H9 (cell line): ENCODE measurements at regions not wholly inside any gene's neighbourhood (a gene's known extent, or its start where the extent isn't known, plus 50 kb on each side); places are given as distances from the start of the nearest gene placed in this dataset.

Experiments
- DNase-seq: peaks from one replicate; pipeline ENCODE4 v3.0.0-alpha.2; 2017
- H2AFZ ChIP-seq: one replicate; pipeline ENCODE4 v1.6.1; 2013; ENCODE audit warnings: mild to moderate bottlenecking, low read length, control low read depth, moderate library complexity
- H2AK5ac ChIP-seq: 2 replicates; pipeline ENCODE4 v1.6.1; 2013; ENCODE audit warnings: low read length, control low read depth, mixed read lengths; ENCODE audit not compliant: insufficient read length
- H2BK120ac ChIP-seq: one replicate; pipeline ENCODE4 v1.6.1; 2013; ENCODE audit warnings: low read depth, mild to moderate bottlenecking, low read length, control low read depth, inconsistent platforms; ENCODE audit not compliant: poor library complexity, severe bottlenecking
- H2BK12ac ChIP-seq: 2 replicates; pipeline ENCODE4 v1.6.1; 2013; ENCODE audit warnings: low read length, control low read depth, mixed read lengths, low read depth; ENCODE audit not compliant: insufficient read length
- H2BK15ac ChIP-seq: 2 replicates; pipeline ENCODE4 v1.6.1; 2013; ENCODE audit warnings: low read depth, low read length, control low read depth
- H2BK20ac ChIP-seq: one replicate; pipeline ENCODE4 v1.6.1; 2013; ENCODE audit warnings: low read depth, mild to moderate bottlenecking, low read length, control low read depth, inconsistent platforms; ENCODE audit not compliant: poor library complexity, severe bottlenecking
- H2BK5ac ChIP-seq: 2 replicates; pipeline ENCODE4 v1.6.1; 2013; ENCODE audit warnings: low read length, control low read depth, mixed read lengths; ENCODE audit not compliant: insufficient read length
- H3K14ac ChIP-seq: 2 replicates; pipeline ENCODE4 v1.6.1; 2013; ENCODE audit warnings: low read length, control low read depth; ENCODE audit not compliant: insufficient read depth
- H3K18ac ChIP-seq: 2 replicates; pipeline ENCODE4 v1.6.1; 2013; ENCODE audit warnings: low read depth, mild to moderate bottlenecking, mixed read lengths, low read length, control low read depth; ENCODE audit not compliant: insufficient read length
- H3K23ac ChIP-seq: 2 replicates; pipeline ENCODE4 v1.6.1; 2013; ENCODE audit warnings: low read length, control low read depth, mixed read lengths, low read depth; ENCODE audit not compliant: insufficient read length
- H3K23me2 ChIP-seq: 2 replicates; pipeline ENCODE4 v1.6.1; 2013; ENCODE audit warnings: low read depth, mild to moderate bottlenecking, mixed read lengths, low read length, control low read depth; ENCODE audit not compliant: insufficient read length, poor library complexity, severe bottlenecking
- H3K27ac ChIP-seq: 2 replicates; pipeline ENCODE4 v1.5.1; 2013; ENCODE audit warnings: low read length, control low read depth, mixed read lengths, low read depth; ENCODE audit not compliant: insufficient read length
- H3K27me3 ChIP-seq: 2 replicates; pipeline ENCODE4 v1.6.1; 2013; ENCODE audit warnings: low read length, control low read depth, inconsistent platforms; ENCODE audit not compliant: insufficient read depth
- H3K4ac ChIP-seq: 2 replicates; pipeline ENCODE4 v1.6.1; 2013; ENCODE audit warnings: low read depth, mild to moderate bottlenecking, control low read depth, inconsistent platforms, low read length, moderate library complexity
- H3K4me1 ChIP-seq: 2 replicates; pipeline ENCODE4 v1.6.1; 2013; ENCODE audit warnings: low read length, control low read depth, inconsistent platforms; ENCODE audit not compliant: insufficient read depth
- H3K4me2 ChIP-seq: 2 replicates; pipeline ENCODE4 v1.6.1; 2013; ENCODE audit warnings: low read length, control low read depth, mixed read lengths; ENCODE audit not compliant: insufficient read length, insufficient read depth
- H3K56ac ChIP-seq: 2 replicates; pipeline ENCODE4 v1.6.1; 2013; ENCODE audit warnings: low read depth, mild to moderate bottlenecking, mixed read lengths, low read length, control low read depth; ENCODE audit not compliant: insufficient read length
- H3K79me1 ChIP-seq: 2 replicates; pipeline ENCODE4 v1.6.1; 2013; ENCODE audit warnings: low read depth, mild to moderate bottlenecking, moderate library complexity, low read length, control low read depth, inconsistent platforms; ENCODE audit not compliant: insufficient read depth, poor library complexity, severe bottlenecking
- H3K79me2 ChIP-seq: 2 replicates; pipeline ENCODE4 v1.6.1; 2013; ENCODE audit warnings: low read length, control low read depth, inconsistent platforms; ENCODE audit not compliant: insufficient read depth
- H3K9ac ChIP-seq: 2 replicates; pipeline ENCODE4 v1.6.1; 2013; ENCODE audit warnings: low read length, control low read depth, mixed read lengths; ENCODE audit not compliant: insufficient read length; ENCODE audit errors: extremely low read depth
- H3K9me3 ChIP-seq: one replicate; pipeline ENCODE4 v1.6.1; 2013; ENCODE audit warnings: low read depth, low read length, inconsistent platforms; ENCODE audit not compliant: control insufficient read depth
- H3T11ph ChIP-seq: one replicate; pipeline ENCODE4 v1.6.1; 2013; ENCODE audit warnings: mild to moderate bottlenecking, low read length, control low read depth, inconsistent platforms
- H4K20me1 ChIP-seq: one replicate; pipeline ENCODE4 v1.6.1; 2013; ENCODE audit not compliant: control insufficient read depth, insufficient read length, insufficient read depth
- H4K5ac ChIP-seq: 2 replicates; pipeline ENCODE4 v1.6.1; 2013; ENCODE audit warnings: low read depth, mild to moderate bottlenecking, mixed read lengths, low read length, control low read depth; ENCODE audit not compliant: insufficient read length
- H4K8ac ChIP-seq: replicated peaks from 2 replicates; pipeline ENCODE4 v1.6.1; 2013; ENCODE audit warnings: low read length, control low read depth, mixed read lengths, low read depth; ENCODE audit not compliant: insufficient read length
- H4K91ac ChIP-seq: 2 replicates; pipeline ENCODE4 v1.6.1; 2013; ENCODE audit warnings: low read depth, mild to moderate bottlenecking, moderate library complexity, mixed read lengths, low read length, control low read depth; ENCODE audit not compliant: insufficient read length
- H3K27ac Mint-ChIP-seq, 3 experiments: 2 replicates in 2 of 3; 3 replicates in 1 of 3; pipeline ENCODE4 v1.8.0; 2020 to 2021; ENCODE audit warnings: mixed read lengths in 3 of 3, mild to moderate bottlenecking in 1 of 3, moderate library complexity in 1 of 3
- H3K27me3 Mint-ChIP-seq: 2 replicates; pipeline ENCODE4 v1.8.0; 2021; ENCODE audit warnings: low read depth, mild to moderate bottlenecking, moderate library complexity, mixed read lengths
- H3K36me3 Mint-ChIP-seq, 3 experiments: 2 replicates in 2 of 3; 3 replicates in 1 of 3; pipeline ENCODE4 v1.8.0; 2020 to 2021; ENCODE audit warnings: low read depth in 3 of 3, mixed read lengths in 3 of 3; ENCODE audit not compliant: insufficient read depth in 1 of 3
- H3K4me1 Mint-ChIP-seq, 2 experiments: 2 replicates each; pipeline ENCODE4 v1.8.0; 2020; ENCODE audit warnings: mixed read lengths in 2 of 2
- H3K4me3 Mint-ChIP-seq, 2 experiments: 2 replicates in 1 of 2; 3 replicates in 1 of 2; pipeline ENCODE4 v1.8.0; 2020 to 2021; ENCODE audit warnings: mild to moderate bottlenecking in 2 of 2, mixed read lengths in 2 of 2, moderate library complexity in 1 of 2
- H3K9me3 Mint-ChIP-seq, 2 experiments: 2 replicates in 1 of 2; 3 replicates in 1 of 2; pipeline ENCODE4 v1.8.0; 2020; ENCODE audit warnings: mild to moderate bottlenecking in 2 of 2, mixed read lengths in 2 of 2, moderate library complexity in 1 of 2
- CTCF ChIP-seq: fragments of 200-600 bp; sonication (generic); conservative IDR thresholded peaks from 3 replicates; pipeline ENCODE4 v1.8.0; 2021; ENCODE audit warnings: antibody characterized with exemption, mild to moderate bottlenecking
- WGBS: extraction: QIAGEN DNeasy Blood & Tissue Kit; methylation state at CpG from one replicate; pipeline ENCODE4 v1.1.7; 2013; ENCODE audit warnings: missing lambda C conversion rate, low lambda C conversion rate, mixed read lengths; ENCODE audit not compliant: insufficient read length; ENCODE audit errors: extremely low coverage; 5-methylcytosine and 5-hydroxymethylcytosine counted together

GRCh38 chr18:26652501-26652900 is 104.1 kb upstream of the KCTD1 start:
- no peak for DNase-seq
- H3K36me3 Mint-ChIP-seq: no peaks in the 10 kb centered on the region
- Histone ChIP-seq H4K91ac (no peak overlapping the region), H2BK120ac (no peak overlapping the region), H2AFZ (no peak overlapping the region), H3K4ac (no peak overlapping the region), H3T11ph (no peak overlapping the region), H2AK5ac (no peak overlapping the region), H3K4me1 (no peaks in the 10 kb centered on the region; the same call in 1 of the 2 replicates), H3K56ac (no peak overlapping the region), H2BK20ac (no peak overlapping the region), H3K9me3 (no peaks in the 10 kb centered on the region), H4K20me1 (no peaks in the 10 kb centered on the region), H3K9ac (no peak overlapping the region), H3K4me2 (no peak overlapping the region), H4K8ac (no peak overlapping the region), H3K18ac (no peak overlapping the region), H3K79me1 (no peaks in the 10 kb centered on the region), H3K23ac (no peak overlapping the region), H4K5ac (no peak overlapping the region), H3K23me2 (peaks cover 10% of the 10 kb centered on the region), H2BK15ac (no peak overlapping the region), H3K14ac (no peak overlapping the region), H2BK5ac (no peak overlapping the region), H2BK12ac (no peak overlapping the region), H3K27ac (no peak overlapping the region), H3K79me2 (no peaks in the 10 kb centered on the region), H3K27me3 (peaks cover 4% of the 10 kb centered on the region; the same call in 1 of the 2 replicates)
- peaks cover 47 to 50% of the 10 kb centered on the region in 2 experiments for H3K4me1 Mint-ChIP-seq
- no peak for TF ChIP-seq CTCF
- H3K27me3 Mint-ChIP-seq: peaks cover 46% of the 10 kb centered on the region
- no peak overlapping the region for H3K27ac Mint-ChIP-seq
- WGBS: no CpG with 5 or more reads among the region's 6 CpGs
- H3K4me3 Mint-ChIP-seq: no peak overlapping the region
- no peaks in the 10 kb centered on the region; a peak in 1 of 5 replicates for H3K9me3 Mint-ChIP-seq
